HL-60/S4 treated with phorbol 12-myristate 13-acetate at 8.2 ng/mL for 4 days and 3 days (cell line): ENCODE measurements at regions not wholly inside any gene's neighbourhood (a gene's known extent, or its start where the extent isn't known, plus 50 kb on each side); places are given as distances from the start of the nearest gene placed in this dataset.

ENCODE experiments used
- in situ Hi-C: fragments of 300-500 bp; cut with MboI; formaldehyde crosslinking; loops from 2 replicates; pipeline ENCODE4 v1.15.0; 2022; ENCODE audit warnings: low sequenced_read_pairs

DNA sequence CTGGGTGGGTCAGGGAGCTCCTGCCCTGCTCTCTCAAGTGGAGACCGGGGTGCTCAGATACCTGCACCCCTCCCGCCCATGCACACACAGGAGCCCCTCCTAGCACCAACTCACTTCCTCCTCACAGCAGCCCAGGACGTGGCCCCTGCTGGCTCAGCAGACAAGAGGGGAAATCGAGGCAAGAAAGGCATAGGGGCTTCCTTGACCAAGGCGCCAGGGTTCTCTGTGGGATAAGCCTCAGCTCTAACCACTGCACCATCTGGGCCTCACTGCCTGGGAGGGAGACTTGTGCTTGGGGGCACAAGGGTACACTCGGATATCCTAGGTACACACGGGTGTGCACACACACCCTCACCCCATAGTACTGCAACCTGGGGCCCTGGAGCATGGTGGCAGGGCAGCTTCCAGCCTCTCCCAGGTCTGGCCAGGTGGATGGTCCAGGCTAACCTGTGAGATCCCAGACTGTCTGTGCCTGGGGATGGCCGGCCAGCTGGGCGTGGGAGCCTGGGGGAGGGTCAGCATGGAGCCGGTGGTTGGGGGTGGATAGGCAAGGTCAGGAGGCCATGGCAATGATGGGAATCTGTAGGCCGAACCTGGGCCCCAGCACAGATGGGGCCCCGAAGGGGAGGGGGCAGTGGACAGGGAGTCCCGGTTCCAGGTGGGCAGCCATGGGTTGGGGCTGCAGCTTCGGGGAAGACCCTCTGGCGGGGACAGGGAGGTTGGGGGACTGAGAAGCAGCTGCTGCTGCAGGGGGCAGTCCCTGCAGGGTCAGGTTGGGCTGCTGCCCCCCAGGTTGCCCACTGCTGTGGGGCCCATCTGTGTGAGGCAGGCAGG, 312.4 kb downstream of the TMEM121 start:
- in situ Hi-C loops, result no loop called here

DNA sequence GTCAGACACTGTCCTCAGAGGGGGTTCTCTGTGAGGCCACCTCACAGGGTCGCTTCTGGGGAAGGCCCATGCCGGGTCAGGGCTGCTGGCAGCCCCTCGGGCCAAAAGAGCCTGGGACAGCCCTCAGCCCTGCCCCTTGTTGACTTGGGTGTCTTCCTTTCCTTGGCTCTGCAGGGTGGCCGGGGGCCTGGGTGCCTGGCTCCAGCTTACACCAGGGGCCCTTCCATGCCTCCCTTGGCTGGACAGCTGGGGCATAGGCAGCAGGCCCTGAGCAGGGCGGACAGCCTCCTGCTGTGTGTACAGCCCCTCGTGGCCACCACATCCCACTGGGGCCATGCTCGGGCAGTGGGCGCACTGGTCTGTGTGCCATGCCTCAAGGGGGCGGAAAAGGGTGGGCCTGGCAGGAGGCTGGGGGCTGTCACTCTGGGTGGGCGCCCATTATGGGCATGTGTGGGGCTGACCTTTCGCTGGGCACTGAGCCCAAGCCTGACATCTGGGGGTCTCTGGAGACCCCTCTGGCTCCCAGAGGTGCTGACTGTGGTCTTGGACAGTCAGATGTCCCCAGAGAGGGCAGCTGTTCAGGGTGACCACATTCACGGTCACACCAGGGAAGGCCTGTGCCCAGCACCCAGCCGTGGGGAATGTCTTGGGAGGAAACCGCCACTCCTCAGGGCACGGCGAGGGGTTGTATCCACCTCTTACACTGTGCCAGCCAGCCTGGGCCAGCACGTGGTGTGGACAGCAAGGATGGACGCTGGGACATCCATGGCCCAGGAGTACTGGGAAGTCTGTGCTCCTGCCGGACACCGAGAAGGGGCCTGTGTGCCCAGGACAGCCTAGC, 313.3 kb downstream of the TMEM121 start:
- in situ Hi-C loops, result no loop called here

GRCh38 chr14:105840266-105841021, 314.1 kb downstream of the TMEM121 start:
- in situ Hi-C loops, result no loop called here

- in situ Hi-C loops, result no loop called here
Observed at GRCh38 chr14:105841022-105842009, 314.9 kb downstream of the TMEM121 start.

GRCh38 chr14:105842105-105842504, 315.7 kb downstream of the TMEM121 start:
- in situ Hi-C loops, result no loop called here

- in situ Hi-C loops, result no loop called here
Observed at GRCh38 chr14:105843444-105844046, 317.2 kb downstream of the TMEM121 start.

- in situ Hi-C loops, result no loop called here
Observed at GRCh38 chr14:105844047-105844630, 317.8 kb downstream of the TMEM121 start.

DNA sequence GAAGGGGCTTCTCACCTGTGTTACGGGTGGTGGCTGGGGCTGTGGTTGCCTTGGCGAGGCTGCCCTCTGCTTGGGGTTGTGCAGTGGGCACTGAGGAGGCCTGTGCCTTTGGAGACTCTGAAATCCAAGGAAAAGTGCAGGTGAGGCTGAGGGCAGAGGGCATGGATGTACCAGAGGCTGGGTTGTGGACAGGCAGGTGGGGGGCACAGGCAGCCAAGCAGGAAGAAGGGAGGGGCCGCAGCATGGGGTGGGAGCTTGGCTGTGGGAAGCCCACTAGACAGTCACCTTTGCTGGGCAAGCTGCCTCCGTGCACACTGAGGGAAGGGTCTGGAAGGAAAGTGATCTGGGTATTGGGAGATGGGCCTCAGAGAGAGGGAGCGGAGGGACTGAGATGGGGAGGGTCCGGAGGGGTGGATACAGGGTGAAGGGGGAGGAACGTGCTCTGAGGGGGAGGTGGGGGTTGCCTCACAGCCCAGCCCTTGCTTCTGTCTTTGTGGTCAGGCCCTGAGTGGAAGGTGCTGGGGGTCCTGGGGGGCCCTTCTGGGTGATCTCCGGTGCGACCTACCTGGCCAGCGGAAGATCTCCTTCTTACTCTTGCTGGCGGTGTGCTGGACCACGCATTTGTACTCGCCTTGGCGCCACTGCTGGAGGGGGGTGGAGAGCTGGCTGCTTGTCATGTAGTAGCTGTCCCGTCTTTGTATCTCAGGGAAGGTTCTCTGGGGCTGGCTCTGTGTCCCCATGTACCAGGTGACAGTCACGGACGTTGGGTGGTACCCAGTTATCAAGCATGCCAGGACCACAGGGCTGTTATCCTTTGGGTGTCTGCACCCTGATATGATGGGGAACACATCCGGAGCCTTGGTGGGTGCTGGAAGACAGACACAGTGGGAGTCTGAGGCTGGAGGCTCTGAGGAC, 318.7 kb downstream of the TMEM121 start:
- in situ Hi-C loops, result no loop called here

GRCh38 chr14:105845725-105846309, 319.4 kb downstream of the TMEM121 start:
- in situ Hi-C loops, result no loop called here

- in situ Hi-C loops, result no loop called here
Observed at GRCh38 chr14:105846312-105846711, 319.9 kb downstream of the TMEM121 start.

DNA sequence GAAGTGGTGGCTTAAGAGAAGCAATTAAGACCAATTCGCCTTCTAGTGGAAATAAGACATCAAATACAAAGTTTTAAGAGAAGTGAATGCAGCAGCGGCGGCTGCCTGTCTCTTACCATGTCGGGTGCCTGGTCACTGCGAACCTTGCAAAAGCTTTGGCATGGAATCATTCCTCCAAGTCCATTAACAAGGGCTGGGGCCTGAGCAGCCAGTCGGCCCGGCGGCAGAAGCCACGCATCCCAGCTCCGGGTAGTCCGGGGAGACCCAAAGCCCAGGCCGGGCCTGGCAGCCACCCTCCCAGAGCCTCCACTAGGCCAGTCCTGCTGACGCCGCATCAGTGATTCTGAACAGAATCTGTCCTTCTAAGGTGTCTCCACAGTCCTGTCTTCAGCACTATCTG, 321.0 kb downstream of the TMEM121 start:
- in situ Hi-C loops, result no loop called here

GRCh38 chr14:105848570-105848969, 322.2 kb downstream of the TMEM121 start:
- in situ Hi-C loops, result no loop called here

GRCh38 chr14:105849933-105850626, 323.7 kb downstream of the TMEM121 start:
- in situ Hi-C loops, result no loop called here

GRCh38 chr14:105850853-105851581, 324.6 kb downstream of the TMEM121 start:
- in situ Hi-C loops, result no loop called here

GRCh38 chr14:105851716-105852377, 325.5 kb downstream of the TMEM121 start:
- in situ Hi-C loops, result no loop called here
